ENCODE measurements at regions not wholly inside any gene's neighbourhood (a gene's known extent, or its start where the extent isn't known, plus 50 kb on each side); places are given as distances from the start of the nearest gene placed in this dataset.
"Not testable (repeated sequence)": the region's sequence is repeated elsewhere in the genome, so short reads cannot be mapped to it uniquely, and the experiment has no call there.

GRCh38 chr1:29682171-29682918 lies 446.0 kb downstream of the PTPRU start:
- no peak for DNase-seq

GRCh38 chr1:29681416-29681815 lies 445.1 kb downstream of the PTPRU start:
- DNase-seq, result not testable (repeated sequence)

- DNase-seq, result no peak
Observed at GRCh38 chr1:29679828-29680558, 443.7 kb downstream of the PTPRU start.

GRCh38 chr1:29679316-29679715 lies 443.0 kb downstream of the PTPRU start:
- DNase-seq, result no peak

GRCh38 chr1:29677028-29678024 lies 441.0 kb downstream of the PTPRU start:
- DNase-seq, result peak; percentile 11

GRCh38 chr1:29676496-29676895 lies 440.2 kb downstream of the PTPRU start:
- DNase-seq, result no peak

- no peak for DNase-seq
Observed at GRCh38 chr1:29675481-29676263, 439.4 kb downstream of the PTPRU start.

- DNase-seq, result no peak
Observed at GRCh38 chr1:29674627-29675326, 438.5 kb downstream of the PTPRU start.

GRCh38 chr1:29673669-29674626 lies 437.6 kb downstream of the PTPRU start:
- no peak for DNase-seq

- DNase-seq, result no peak
Observed at GRCh38 chr1:29673228-29673500, 436.8 kb downstream of the PTPRU start.

GRCh38 chr1:29672416-29673227 lies 436.3 kb downstream of the PTPRU start:
- DNase-seq, result no peak

- no peak for DNase-seq
Observed at GRCh38 chr1:29671446-29672356, 435.4 kb downstream of the PTPRU start.

- no peak for DNase-seq
Observed at GRCh38 chr1:29670752-29671151, 434.4 kb downstream of the PTPRU start.

GRCh38 chr1:29669912-29670311 lies 433.6 kb downstream of the PTPRU start:
- DNase-seq, result no peak

GRCh38 chr1:29669158-29669871 lies 433.0 kb downstream of the PTPRU start:
- DNase-seq, result no peak

- no peak for DNase-seq
Observed at GRCh38 chr1:29668551-29669157, 432.3 kb downstream of the PTPRU start.

- DNase-seq, result no peak
Observed at GRCh38 chr1:29667951-29668350, 431.6 kb downstream of the PTPRU start.

GRCh38 chr1:29664711-29665110 lies 428.4 kb downstream of the PTPRU start:
- no peak for DNase-seq
